Mesodermal cell (in vitro differentiated cells): ENCODE measurements at regions not wholly inside any gene's neighbourhood (a gene's known extent, or its start where the extent isn't known, plus 50 kb on each side); places are given as distances from the start of the nearest gene placed in this dataset.

Experiments used
- H3K27ac ChIP-seq: 2 replicates; pipeline ENCODE4 v1.7.0; 2013; ENCODE audit warnings: mild to moderate bottlenecking, low read depth, low read length, moderate library complexity; ENCODE audit not compliant: severe bottlenecking
- H3K36me3 ChIP-seq: 2 replicates; pipeline ENCODE4 v1.7.1; 2013; ENCODE audit warnings: mild to moderate bottlenecking, low read length, moderate library complexity; ENCODE audit not compliant: control insufficient read depth, insufficient read depth
- H3K4me1 ChIP-seq: one replicate; pipeline ENCODE4 v1.7.1; 2013; ENCODE audit warnings: mild to moderate bottlenecking, low read length; ENCODE audit not compliant: insufficient read depth, control insufficient read depth, poor library complexity, severe bottlenecking
- H3K4me3 ChIP-seq: 2 replicates; pipeline ENCODE4 v1.7.0; 2013; ENCODE audit warnings: low read length, control low read depth, mild to moderate bottlenecking; ENCODE audit not compliant: insufficient read depth, poor library complexity, severe bottlenecking; ENCODE audit errors: extremely low read depth
- H3K9me3 ChIP-seq: 2 replicates; pipeline ENCODE4 v1.7.1; 2013; ENCODE audit warnings: mild to moderate bottlenecking, low read length, moderate library complexity; ENCODE audit not compliant: control insufficient read depth
- WGBS, 2 experiments: methylation state at CpG; one replicate each; pipeline ENCODE4 v1.1.5; 2013; ENCODE audit warnings: missing lambda C conversion rate in 2 of 2; ENCODE audit not compliant: insufficient coverage in 2 of 2; 5-methylcytosine and 5-hydroxymethylcytosine counted together

DNA sequence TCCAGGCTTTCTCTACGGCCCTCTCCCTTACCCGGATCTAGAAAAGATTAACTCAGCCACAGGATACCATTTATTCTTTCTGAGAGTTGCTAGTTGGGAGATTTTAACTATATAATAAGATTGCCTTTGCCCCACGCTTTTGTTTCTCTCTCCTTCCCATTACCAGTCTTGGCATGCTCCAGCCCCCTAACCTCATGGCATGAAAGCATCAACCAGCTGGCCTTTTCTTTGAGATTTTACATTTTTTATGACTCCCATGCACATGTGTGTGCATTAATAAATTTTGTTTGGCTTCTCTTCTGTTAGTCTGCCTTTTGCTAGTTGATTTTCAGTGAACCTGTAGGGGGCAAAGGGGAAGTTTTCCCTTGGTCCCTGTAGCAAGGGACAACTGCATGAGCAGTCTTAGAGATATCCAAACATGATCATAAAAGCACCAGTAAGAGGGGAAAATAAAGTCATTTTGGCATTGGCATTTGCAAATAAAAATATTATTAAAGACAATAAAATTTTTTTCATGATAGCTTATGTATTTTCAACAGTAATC, 73.6 kb downstream of the OXSM start:
- H3K4me1 ChIP-seq = no peaks in the 10 kb centered on the region
- H3K9me3 ChIP-seq = peaks cover 5% of the 10 kb centered on the region
- no peaks in the 10 kb centered on the region for H3K36me3 ChIP-seq
- no peak overlapping the region for H3K27ac ChIP-seq
- WGBS, 2 experiments = no CpG with 5 or more reads among the region's 3 CpGs
- no peak overlapping the region for H3K4me3 ChIP-seq

DNA sequence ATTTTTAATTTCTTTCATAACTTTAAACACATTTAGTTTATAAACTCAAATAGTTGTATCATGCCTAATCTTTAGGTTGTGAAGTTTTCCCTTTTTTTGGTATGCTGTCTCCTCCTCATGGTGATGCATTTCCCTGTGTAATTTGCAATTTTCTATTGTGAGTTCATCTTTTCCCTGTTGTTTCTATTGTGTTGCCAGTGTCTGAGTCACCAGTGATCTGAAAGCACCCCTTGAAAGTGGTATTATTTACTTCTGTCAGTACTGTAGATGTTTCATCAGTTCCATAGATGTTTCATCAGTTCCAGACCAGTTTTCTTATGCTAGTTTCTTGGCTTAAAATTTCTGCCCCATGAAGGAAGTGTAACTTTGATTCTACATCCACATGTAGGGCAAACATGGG, 80.6 kb downstream of the OXSM start:
- H3K4me3 ChIP-seq = no peak overlapping the region
- no peak overlapping the region for H3K27ac ChIP-seq
- no peaks in the 10 kb centered on the region for H3K9me3 ChIP-seq
- H3K4me1 ChIP-seq = no peaks in the 10 kb centered on the region
- no peaks in the 10 kb centered on the region for H3K36me3 ChIP-seq

DNA sequence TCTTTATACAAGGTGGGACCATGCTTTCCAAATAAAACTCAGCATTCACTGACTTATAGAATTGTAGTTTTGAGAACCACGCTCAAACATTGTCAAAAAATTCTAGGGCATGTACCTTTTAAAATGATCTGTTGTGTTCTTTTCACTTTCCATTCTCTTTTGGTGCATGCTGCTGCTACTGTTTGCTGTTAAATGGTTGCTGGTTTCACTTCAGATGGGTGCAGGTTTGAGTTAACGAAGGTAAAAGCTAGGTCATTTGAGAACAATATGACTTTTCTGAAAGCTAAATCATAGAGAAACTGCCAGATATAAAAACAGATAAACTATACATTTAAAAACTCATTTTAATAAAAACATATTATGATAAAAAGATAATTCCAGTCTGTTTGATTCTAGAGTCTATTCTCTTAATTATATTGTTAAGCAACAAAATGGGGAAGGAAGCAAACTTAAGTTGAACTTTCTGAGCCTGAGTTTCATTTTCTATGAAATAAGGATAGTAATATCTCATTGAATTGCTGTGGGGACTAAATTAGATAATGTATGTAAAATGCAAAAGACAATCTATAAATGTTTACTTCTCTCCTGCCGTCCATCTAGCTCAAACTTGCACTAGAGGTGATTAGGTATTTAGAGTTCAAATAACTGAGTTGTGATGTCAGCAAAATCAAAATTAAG, 82.4 kb downstream of the OXSM start:
- H3K9me3 ChIP-seq = no peaks in the 10 kb centered on the region
- no peaks in the 10 kb centered on the region for H3K36me3 ChIP-seq
- no CpG with 5 or more reads among the region's 3 CpGs for WGBS, 2 experiments
- H3K4me3 ChIP-seq = no peak overlapping the region
- H3K4me1 ChIP-seq = no peaks in the 10 kb centered on the region
- no peak overlapping the region for H3K27ac ChIP-seq

DNA sequence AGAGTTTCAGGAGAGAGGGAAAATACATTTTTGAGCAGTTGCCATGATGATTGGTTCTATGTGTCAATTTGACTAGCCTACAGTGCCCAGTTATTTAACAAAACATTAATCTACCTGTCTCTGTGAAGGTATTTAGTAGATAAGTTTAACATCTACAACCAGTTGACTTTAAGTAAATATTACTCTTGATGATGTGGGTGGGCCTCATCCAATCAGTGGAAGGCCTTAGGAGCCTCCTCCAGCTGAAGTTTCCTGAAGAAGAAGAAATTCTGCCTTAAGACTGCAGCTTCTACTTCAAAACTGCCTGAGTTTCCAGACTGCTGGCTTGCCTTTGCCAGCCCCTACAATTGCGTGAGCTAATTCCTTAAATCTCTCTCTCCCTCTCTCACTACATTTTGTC, 93.6 kb downstream of the OXSM start:
- Histone ChIP-seq H3K4me1 (peaks cover 4% of the 10 kb centered on the region), H3K9me3 (no peaks in the 10 kb centered on the region), H3K27ac (no peak overlapping the region), H3K36me3 (no peaks in the 10 kb centered on the region), H3K4me3 (no peak overlapping the region)
- 100% methylated on average over 1 of the region's 1 CpG; no CpG with 5 or more reads in 1 of the 2 experiments for WGBS, 2 experiments

DNA sequence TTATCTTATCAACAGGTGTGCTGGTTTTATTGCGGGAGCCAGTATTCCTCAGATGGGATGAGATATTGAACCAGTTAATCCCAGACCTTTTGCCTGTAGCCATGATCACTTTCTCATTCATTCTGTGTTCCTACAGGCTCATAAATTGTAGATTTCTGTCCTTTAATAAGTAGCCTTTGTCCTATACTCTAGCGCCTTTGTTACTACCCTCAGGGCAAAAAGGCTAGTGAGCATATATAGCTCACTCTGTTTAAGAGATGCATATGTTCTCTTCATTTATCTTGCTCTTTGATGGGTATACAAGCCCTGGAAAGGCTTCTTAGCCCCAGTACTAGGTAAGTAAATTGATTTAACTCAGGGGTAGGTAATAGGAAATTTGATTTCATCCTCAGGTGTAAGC, 95.1 kb downstream of the OXSM start:
- Histone ChIP-seq H3K4me1 (peaks cover 4% of the 10 kb centered on the region), H3K36me3 (no peaks in the 10 kb centered on the region), H3K27ac (no peak overlapping the region), H3K9me3 (no peaks in the 10 kb centered on the region), H3K4me3 (no peak overlapping the region)
- WGBS, 2 experiments = no CpG with 5 or more reads among the region's 2 CpGs

DNA sequence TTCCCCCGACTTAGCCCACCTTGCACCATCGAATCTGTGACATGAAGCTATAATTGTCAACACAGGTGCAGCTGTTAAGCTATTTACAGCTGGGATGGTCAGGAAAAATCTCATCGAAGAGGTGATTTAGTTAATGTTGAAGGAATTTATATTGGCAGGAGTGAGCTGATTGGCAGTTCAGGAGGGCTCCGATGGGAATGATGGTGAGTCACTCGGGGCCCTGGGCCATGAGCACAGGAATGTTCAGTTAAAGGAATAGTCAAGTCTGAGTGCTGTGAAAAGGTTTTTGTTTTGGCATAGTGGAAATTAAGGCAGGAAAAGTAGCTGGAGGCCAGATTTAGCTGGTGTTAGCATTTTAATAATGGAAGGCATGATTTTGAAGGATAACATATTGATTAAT, 95.7 kb downstream of the OXSM start:
- Histone ChIP-seq H3K4me3 (no peak overlapping the region), H3K4me1 (peaks cover 4% of the 10 kb centered on the region), H3K27ac (no peak overlapping the region), H3K36me3 (no peaks in the 10 kb centered on the region), H3K9me3 (no peaks in the 10 kb centered on the region)
- 77 to 85% methylated on average over 5 of the region's 5 CpGs for WGBS, 2 experiments

DNA sequence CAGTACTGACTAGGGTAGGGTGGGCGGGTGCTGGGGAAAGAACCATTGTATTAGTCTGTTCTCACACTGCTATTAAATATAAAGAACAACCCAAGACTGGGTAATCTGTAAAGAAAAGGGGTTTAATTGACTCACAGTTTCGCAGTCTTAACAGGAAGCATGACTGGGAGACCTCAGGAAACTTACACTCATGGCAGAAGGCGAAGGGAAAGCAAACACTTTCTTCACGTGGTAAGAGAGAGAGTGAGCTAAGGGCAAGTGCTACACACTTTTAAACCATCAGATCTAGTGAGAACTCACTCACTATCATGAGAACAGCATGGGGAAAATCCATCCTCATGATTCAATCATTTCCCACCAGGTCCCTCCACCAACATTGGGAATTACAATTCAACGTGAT, 98.0 kb downstream of the OXSM start:
- H3K36me3 ChIP-seq = no peaks in the 10 kb centered on the region
- no peaks in the 10 kb centered on the region for H3K9me3 ChIP-seq
- no peak overlapping the region for H3K27ac ChIP-seq
- peaks cover 4% of the 10 kb centered on the region for H3K4me1 ChIP-seq
- WGBS, 2 experiments = 75 to 83% methylated on average over 1 to 2 of the region's 5 CpGs
- H3K4me3 ChIP-seq = no peak overlapping the region

DNA sequence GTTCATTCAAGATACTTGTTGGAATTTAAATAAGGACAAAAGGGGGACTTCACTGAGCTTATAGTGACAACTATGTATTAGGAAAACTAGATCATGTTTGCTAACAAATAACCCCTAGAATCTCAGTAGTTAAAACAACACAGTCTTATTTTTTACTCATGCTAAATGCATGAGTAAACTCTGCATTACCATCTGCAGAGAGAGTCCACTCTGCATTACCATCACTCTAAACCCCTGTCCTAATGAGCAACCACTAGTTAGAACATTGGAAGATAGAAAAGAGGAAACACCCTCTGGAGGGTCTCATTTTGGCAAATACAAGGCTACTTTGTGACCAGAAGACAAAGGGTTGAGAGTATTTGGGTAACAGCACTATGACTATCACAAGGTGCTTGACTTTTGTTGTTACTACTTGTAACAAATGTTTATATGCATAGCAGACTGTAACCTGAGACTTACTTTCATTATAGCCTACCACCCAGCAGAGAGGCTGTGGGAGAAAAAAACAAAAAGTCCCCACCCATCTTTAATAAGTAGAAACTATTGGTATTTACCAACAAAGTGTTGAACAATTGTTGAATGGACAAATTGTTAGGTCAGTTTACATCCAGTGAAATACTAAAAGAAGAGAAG, 99.1 kb downstream of the OXSM start:
- no peak overlapping the region for H3K4me3 ChIP-seq
- H3K27ac ChIP-seq = no peak overlapping the region

DNA sequence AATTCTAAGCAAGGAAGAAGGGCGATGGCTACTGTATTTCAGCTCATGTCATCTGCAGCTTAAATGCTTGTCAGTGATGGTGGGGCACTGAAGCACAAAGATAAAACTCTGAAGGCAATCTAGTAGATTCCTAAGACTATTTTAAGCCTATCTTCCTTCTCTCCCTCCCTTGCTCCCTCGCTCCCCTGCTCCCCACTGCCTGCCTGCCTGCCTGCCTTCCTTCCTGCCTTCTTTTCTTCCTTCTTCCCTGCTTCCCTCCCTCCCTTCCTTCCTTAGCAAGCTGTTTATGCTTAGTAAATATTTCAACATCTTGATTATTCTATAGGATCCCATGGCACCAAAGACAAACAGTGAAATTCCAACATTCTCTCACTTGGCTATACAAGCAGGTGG, 99.6 kb downstream of the OXSM start:
- Histone ChIP-seq H3K27ac (no peak overlapping the region), H3K36me3 (no peaks in the 10 kb centered on the region), H3K4me3 (no peak overlapping the region), H3K9me3 (no peaks in the 10 kb centered on the region), H3K4me1 (peaks cover 4% of the 10 kb centered on the region)
- WGBS, 2 experiments = 71 to 84% methylated on average over 1 to 2 of the region's 2 CpGs

More for the DNA sequence above, 99.1 kb downstream of the OXSM start:
- no peaks in the 10 kb centered on the region for H3K9me3 ChIP-seq
- H3K4me1 ChIP-seq = peaks cover 4% of the 10 kb centered on the region
- H3K36me3 ChIP-seq = no peaks in the 10 kb centered on the region

DNA sequence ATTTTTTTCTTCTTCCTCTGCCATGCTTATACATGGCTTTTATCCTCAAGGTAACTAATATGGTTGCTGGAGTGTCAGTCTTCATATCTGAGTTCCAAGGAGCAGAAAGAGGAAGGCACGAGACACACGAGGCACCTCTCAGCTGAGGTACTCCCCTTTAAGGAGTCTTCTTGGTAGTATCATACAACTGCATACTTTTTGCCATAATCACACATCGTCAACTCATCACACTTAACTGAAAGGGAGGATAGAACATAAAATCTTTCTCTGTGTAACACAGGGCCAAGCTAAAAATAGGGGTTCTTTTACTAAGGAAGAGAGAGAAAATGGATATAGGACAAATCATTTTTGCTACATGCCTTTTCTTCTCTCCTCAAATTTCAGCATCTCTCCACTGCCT, 104.2 kb downstream of the OXSM start:
- no peaks in the 10 kb centered on the region for H3K36me3 ChIP-seq
- H3K4me3 ChIP-seq = no peak overlapping the region
- no CpG with 5 or more reads among the region's 3 CpGs for WGBS, 2 experiments
- no peak overlapping the region for H3K27ac ChIP-seq
- H3K9me3 ChIP-seq = no peaks in the 10 kb centered on the region
- no peaks in the 10 kb centered on the region for H3K4me1 ChIP-seq

DNA sequence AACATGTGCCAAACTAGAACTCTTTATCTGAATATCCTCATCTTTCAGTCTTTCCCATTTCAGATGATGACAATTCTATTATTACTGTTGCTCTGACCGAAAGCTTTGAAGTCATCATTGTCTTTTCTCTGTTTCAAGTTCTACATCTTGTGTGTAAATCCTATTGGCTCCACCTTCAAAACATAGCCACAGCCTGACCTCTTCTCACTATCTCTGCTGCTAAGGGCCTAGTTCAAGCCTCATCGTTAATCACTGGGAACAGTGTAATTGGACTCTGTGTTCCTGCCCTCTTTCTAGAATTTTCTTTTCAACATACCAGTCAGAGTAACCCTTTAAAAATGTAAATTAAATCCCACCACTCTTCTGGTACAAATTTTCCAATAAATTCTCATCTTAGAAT, 105.1 kb downstream of the OXSM start:
- Histone ChIP-seq H3K4me3 (no peak overlapping the region), H3K36me3 (no peaks in the 10 kb centered on the region), H3K4me1 (no peaks in the 10 kb centered on the region), H3K9me3 (no peaks in the 10 kb centered on the region), H3K27ac (no peak overlapping the region)
- 90 to 100% methylated on average over 2 of the region's 2 CpGs for WGBS, 2 experiments
